ENCODE measurements at regions not wholly inside any gene's neighbourhood (a gene's known extent, or its start where the extent isn't known, plus 50 kb on each side); places are given as distances from the start of the nearest gene placed in this dataset.

DNA sequence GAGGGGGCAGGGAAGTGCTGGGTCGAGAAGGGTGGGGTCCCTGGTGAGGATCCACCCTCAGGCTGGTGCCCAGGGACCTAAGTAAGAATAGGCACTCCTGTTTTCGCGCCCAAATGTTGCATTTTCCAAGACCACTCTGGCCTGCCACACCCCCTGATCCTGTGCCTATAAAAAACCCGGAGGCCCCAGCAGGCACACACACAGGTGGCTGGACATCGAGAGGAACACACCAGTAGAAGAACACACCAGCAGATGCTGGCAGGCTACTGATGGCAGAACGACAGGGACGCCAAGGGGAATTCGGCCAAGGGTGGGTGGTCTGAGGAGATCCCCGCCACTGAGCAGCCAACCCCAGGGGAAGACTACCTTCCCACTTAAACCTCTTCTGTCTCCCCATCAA lies 633.9 kb upstream of the POT1 start:
- no peak overlapping the region for H3K4me2 ChIP-seq (ENCODE audit: low read depth, low read length, poor library complexity, severe bottlenecking)
- no peak for TF ChIP-seq EZH2phosphoT487 (conservative IDR thresholded peaks at IDR 0.05; ENCODE audit: low read length)
- TF ChIP-seq, protein P1, sequence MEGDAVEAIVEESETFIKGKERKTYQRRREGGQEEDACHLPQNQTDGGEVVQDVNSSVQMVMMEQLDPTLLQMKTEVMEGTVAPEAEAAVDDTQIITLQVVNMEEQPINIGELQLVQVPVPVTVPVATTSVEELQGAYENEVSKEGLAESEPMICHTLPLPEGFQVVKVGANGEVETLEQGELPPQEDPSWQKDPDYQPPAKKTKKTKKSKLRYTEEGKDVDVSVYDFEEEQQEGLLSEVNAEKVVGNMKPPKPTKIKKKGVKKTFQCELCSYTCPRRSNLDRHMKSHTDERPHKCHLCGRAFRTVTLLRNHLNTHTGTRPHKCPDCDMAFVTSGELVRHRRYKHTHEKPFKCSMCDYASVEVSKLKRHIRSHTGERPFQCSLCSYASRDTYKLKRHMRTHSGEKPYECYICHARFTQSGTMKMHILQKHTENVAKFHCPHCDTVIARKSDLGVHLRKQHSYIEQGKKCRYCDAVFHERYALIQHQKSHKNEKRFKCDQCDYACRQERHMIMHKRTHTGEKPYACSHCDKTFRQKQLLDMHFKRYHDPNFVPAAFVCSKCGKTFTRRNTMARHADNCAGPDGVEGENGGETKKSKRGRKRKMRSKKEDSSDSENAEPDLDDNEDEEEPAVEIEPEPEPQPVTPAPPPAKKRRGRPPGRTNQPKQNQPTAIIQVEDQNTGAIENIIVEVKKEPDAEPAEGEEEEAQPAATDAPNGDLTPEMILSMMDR (IDR thresholded peaks at IDR 0.05; ENCODE audit: insufficient read depth, low read length, poor library complexity, severe bottlenecking), result no peak
- H3K9me3 ChIP-seq (ENCODE audit: insufficient read depth, low read length), result no peaks in the 10 kb centered on the region
- no peak overlapping the region for H2AFZ ChIP-seq (ENCODE audit: low read depth, low read length, severe bottlenecking)
- no peaks in the 10 kb centered on the region for H3F3A ChIP-seq (ENCODE audit: insufficient read depth)
- H3K27me3 ChIP-seq (ENCODE audit: low read length), result no peaks in the 10 kb centered on the region
- H4K20me1 ChIP-seq (ENCODE audit: low read depth, low read length), result no peaks in the 10 kb centered on the region
- H3K4me3 ChIP-seq (ENCODE audit: insufficient read depth, low read length, poor library complexity, severe bottlenecking), result no peak overlapping the region
- no peaks in the 10 kb centered on the region for H3K9me2 ChIP-seq (replicated peaks; ENCODE audit: insufficient read depth, low read length)
- H3K27ac ChIP-seq (ENCODE audit: low read depth, low read length), result no peak overlapping the region
- H3K36me3 ChIP-seq (ENCODE audit: low read length), result no peaks in the 10 kb centered on the region
- H3K9ac ChIP-seq (ENCODE audit: low read length), result no peak overlapping the region
- H3K79me2 ChIP-seq (ENCODE audit: insufficient read depth, low read length), result no peaks in the 10 kb centered on the region

DNA sequence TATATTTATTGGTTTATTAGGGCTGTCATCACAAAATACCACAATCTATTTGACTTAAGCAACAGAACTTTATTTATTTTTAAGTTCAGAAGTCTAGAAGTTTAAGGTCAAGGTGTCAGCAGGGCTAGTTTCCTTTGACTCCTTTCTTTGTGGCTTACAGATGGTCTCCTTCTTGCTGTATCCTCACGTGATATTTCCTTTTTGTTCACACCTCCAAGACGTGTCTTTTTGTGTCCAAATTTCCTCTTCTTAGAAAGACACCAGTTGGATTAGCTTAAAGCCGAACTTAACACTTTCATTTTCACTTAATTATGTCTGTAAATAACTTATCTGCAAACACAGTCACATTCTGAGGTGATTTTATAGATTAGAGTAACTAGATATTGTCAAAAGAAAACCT lies 631.4 kb upstream of the POT1 start:
- no peak overlapping the region for H3K27ac ChIP-seq (ENCODE audit: low read depth, low read length)
- H2AFZ ChIP-seq (ENCODE audit: low read depth, low read length, severe bottlenecking), result no peak overlapping the region
- H3K79me2 ChIP-seq (ENCODE audit: insufficient read depth, low read length), result no peaks in the 10 kb centered on the region
- H3K9ac ChIP-seq (ENCODE audit: low read length), result no peak overlapping the region
- no peaks in the 10 kb centered on the region for H3K27me3 ChIP-seq (ENCODE audit: low read length)
- H3K4me3 ChIP-seq (ENCODE audit: insufficient read depth, low read length, poor library complexity, severe bottlenecking), result no peak overlapping the region
- H3K4me2 ChIP-seq (ENCODE audit: low read depth, low read length, poor library complexity, severe bottlenecking), result no peak overlapping the region
- H3K9me3 ChIP-seq (ENCODE audit: insufficient read depth, low read length), result no peaks in the 10 kb centered on the region
- no peaks in the 10 kb centered on the region for H4K20me1 ChIP-seq (ENCODE audit: low read depth, low read length)
- no peaks in the 10 kb centered on the region for H3K36me3 ChIP-seq (ENCODE audit: low read length)
- no peaks in the 10 kb centered on the region for H3K9me2 ChIP-seq (replicated peaks; ENCODE audit: insufficient read depth, low read length)
- TF ChIP-seq, protein P1 (IDR thresholded peaks at IDR 0.05; ENCODE audit: insufficient read depth, low read length, poor library complexity, severe bottlenecking), result no peak
- no peak for TF ChIP-seq EZH2phosphoT487 (conservative IDR thresholded peaks at IDR 0.05; ENCODE audit: low read length)
- no peaks in the 10 kb centered on the region for H3F3A ChIP-seq (ENCODE audit: insufficient read depth)

DNA sequence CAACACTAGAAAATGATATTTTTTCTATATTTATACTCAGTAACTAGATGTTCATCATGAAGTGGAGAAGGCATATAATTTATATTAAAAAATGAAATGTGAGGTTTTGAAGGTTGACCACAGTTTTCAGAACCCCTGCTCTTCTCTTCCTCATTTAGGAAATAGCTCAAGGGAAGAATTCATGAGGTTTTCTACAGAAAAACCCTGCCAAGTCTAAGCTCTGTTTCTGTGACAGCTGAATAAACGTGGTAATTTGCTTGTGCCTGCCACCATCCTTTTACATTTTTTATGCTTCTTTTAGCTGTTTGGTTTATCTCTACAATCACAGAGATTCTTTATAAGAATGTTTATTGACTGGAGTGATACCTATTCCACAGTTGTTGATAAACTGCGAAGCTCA lies 630.3 kb upstream of the POT1 start:
- Histone ChIP-seq H4K20me1 (ENCODE audit: low read depth, low read length) (no peaks in the 10 kb centered on the region), H3K4me2 (ENCODE audit: low read depth, low read length, poor library complexity, severe bottlenecking) (no peak overlapping the region), H3K9me3 (ENCODE audit: insufficient read depth, low read length) (no peaks in the 10 kb centered on the region), H3K9ac (ENCODE audit: low read length) (no peak overlapping the region), H3F3A (ENCODE audit: insufficient read depth) (no peaks in the 10 kb centered on the region), H2AFZ (ENCODE audit: low read depth, low read length, severe bottlenecking) (no peak overlapping the region), H3K9me2 (replicated peaks; ENCODE audit: insufficient read depth, low read length) (no peaks in the 10 kb centered on the region), H3K27me3 (ENCODE audit: low read length) (no peaks in the 10 kb centered on the region), H3K36me3 (ENCODE audit: low read length) (no peaks in the 10 kb centered on the region), H3K27ac (ENCODE audit: low read depth, low read length) (no peak overlapping the region), H3K79me2 (ENCODE audit: insufficient read depth, low read length) (no peaks in the 10 kb centered on the region), H3K4me3 (ENCODE audit: insufficient read depth, low read length, poor library complexity, severe bottlenecking) (no peak overlapping the region)
- TF ChIP-seq EZH2phosphoT487 (conservative IDR thresholded peaks at IDR 0.05; ENCODE audit: low read length), result no peak
- TF ChIP-seq, protein P1 (IDR thresholded peaks at IDR 0.05; ENCODE audit: insufficient read depth, low read length, poor library complexity, severe bottlenecking), result no peak

DNA sequence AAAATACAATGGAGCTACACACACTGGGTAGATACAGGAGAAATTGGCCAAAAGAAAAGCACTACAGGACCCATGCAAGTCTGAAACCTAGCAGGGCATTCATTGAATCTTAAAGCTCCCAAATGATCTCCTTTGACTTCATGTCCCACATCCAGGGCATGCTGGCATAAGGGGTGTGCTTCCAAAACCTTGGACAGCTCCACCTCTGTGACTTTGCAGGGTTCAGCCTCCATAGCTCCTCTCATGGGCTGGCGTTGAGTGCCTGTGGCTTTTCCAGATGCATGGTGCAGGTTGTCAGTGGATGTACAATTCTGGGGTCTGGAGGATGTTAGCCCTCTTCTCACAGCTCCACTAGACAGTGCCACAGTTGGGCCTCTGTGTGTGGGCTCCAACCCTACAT lies 626.3 kb upstream of the POT1 start:
- Histone ChIP-seq H3K79me2 (ENCODE audit: insufficient read depth, low read length) (no peaks in the 10 kb centered on the region), H3K27ac (ENCODE audit: low read depth, low read length) (no peak overlapping the region), H3F3A (ENCODE audit: insufficient read depth) (no peaks in the 10 kb centered on the region), H3K27me3 (ENCODE audit: low read length) (no peaks in the 10 kb centered on the region), H2AFZ (ENCODE audit: low read depth, low read length, severe bottlenecking) (no peak overlapping the region), H3K9me3 (ENCODE audit: insufficient read depth, low read length) (no peaks in the 10 kb centered on the region), H4K20me1 (ENCODE audit: low read depth, low read length) (no peaks in the 10 kb centered on the region), H3K36me3 (ENCODE audit: low read length) (no peaks in the 10 kb centered on the region), H3K4me2 (ENCODE audit: low read depth, low read length, poor library complexity, severe bottlenecking) (no peak overlapping the region), H3K4me3 (ENCODE audit: insufficient read depth, low read length, poor library complexity, severe bottlenecking) (no peak overlapping the region), H3K9ac (ENCODE audit: low read length) (no peak overlapping the region), H3K9me2 (replicated peaks; ENCODE audit: insufficient read depth, low read length) (no peaks in the 10 kb centered on the region)
- TF ChIP-seq EZH2phosphoT487 (conservative IDR thresholded peaks at IDR 0.05; ENCODE audit: low read length), result no peak
- TF ChIP-seq, protein P1 (IDR thresholded peaks at IDR 0.05; ENCODE audit: insufficient read depth, low read length, poor library complexity, severe bottlenecking), result no peak
